Transverse colon (tissue), 4 donors: ENCODE measurements at regions not wholly inside any gene's neighbourhood (a gene's known extent, or its start where the extent isn't known, plus 50 kb on each side); places are given as distances from the start of the nearest gene placed in this dataset.

Experiments
- CTCF ChIP-seq, 5 experiments: fragments of 200-600 bp in 3 of 5; fragments of 450-650 bp in 2 of 5; sonication (generic) in 3 of 5; IDR thresholded peaks; 1 replicate in 2 of 5; 2 replicates in 3 of 5; pipeline ENCODE4 v1.5.1; 2016 to 2017; ENCODE audit warnings: antibody characterized with exemption in 5 of 5, inconsistent platforms in 3 of 5, mild to moderate bottlenecking in 2 of 5, moderate library complexity in 1 of 5
- EP300 ChIP-seq: sonication (generic); formaldehyde crosslinking; IDR thresholded peaks from one replicate; pipeline ENCODE4 v1.6.1; 2017; ENCODE audit warnings: antibody characterized with exemption, low read depth
- POLR2A ChIP-seq: fragments of 450-650 bp; IDR thresholded peaks from one replicate; pipeline ENCODE4 v1.6.1; 2016; ENCODE audit warnings: antibody characterized with exemption, mild to moderate bottlenecking, moderate library complexity
- POLR2AphosphoS5 ChIP-seq, 3 donors: sonication (generic); formaldehyde crosslinking; IDR thresholded peaks; one replicate each; pipeline ENCODE4 v1.6.1; 2016; ENCODE audit warnings: antibody characterized with exemption in 3 of 3

GRCh38 chr5:109917154-109917546, 227.4 kb downstream of the MAN2A1 start:
- TF ChIP-seq CTCF (IDR thresholded peaks at IDR 0.05) (no peak), POLR2A (no peak), EP300 (no peak), POLR2AphosphoS5 (IDR thresholded peaks at IDR 0.05) (no peak)
